PC-3 (cell line): ENCODE measurements at regions not wholly inside any gene's neighbourhood (a gene's known extent, or its start where the extent isn't known, plus 50 kb on each side); places are given as distances from the start of the nearest gene placed in this dataset.
"Not testable (repeated sequence)": the region's sequence is repeated elsewhere in the genome, so short reads cannot be mapped to it uniquely, and the experiment has no call there.

Source experiments
- CTCF ChIP-seq: fragments of 300-600 bp; sonication (generic); conservative IDR thresholded peaks from 2 replicates; pipeline ENCODE4 v1.5.1; 2017; ENCODE audit warnings: antibody characterized with exemption, low read depth, mild to moderate bottlenecking, low read length
- EZH2 ChIP-seq: fragments of 300-600 bp; sonication (generic); IDR thresholded peaks from one replicate; pipeline ENCODE4 v1.6.1; 2017; ENCODE audit warnings: antibody characterized with exemption, mild to moderate bottlenecking, low read length; ENCODE audit not compliant: unreplicated experiment
- EZH2phosphoT487 ChIP-seq: fragments of 300-600 bp; sonication (generic); IDR thresholded peaks from 2 replicates; pipeline ENCODE4 v1.6.1; 2018; ENCODE audit warnings: mild to moderate bottlenecking, antibody characterized with exemption, low read length, borderline replicate concordance

- not testable (repeated sequence) for TF ChIP-seq CTCF, EZH2phosphoT487, EZH2
Observed at GRCh38 chr21:10346933-10347615, 174.3 kb upstream of the TPTE start.
